Testis (tissue), 2 donors: ENCODE measurements at regions not wholly inside any gene's neighbourhood (a gene's known extent, or its start where the extent isn't known, plus 50 kb on each side); places are given as distances from the start of the nearest gene placed in this dataset.

Experiments
- POLR2A ChIP-seq: fragments of 450-650 bp; IDR thresholded peaks from one replicate; pipeline ENCODE4 v1.6.1; 2017; ENCODE audit warnings: antibody characterized with exemption, mild to moderate bottlenecking, moderate library complexity
- TF ChIP-seq, protein P1 (sequence below), 3 experiments: fragments of 450-650 bp in 2 of 3; fragments of 200-600 bp in 1 of 3; sonication (generic) in 1 of 3; IDR thresholded peaks; one replicate each; pipeline ENCODE4 v1.5.1; 2016 to 2019; ENCODE audit warnings: antibody characterized with exemption in 3 of 3, mild to moderate bottlenecking in 2 of 3, moderate library complexity in 1 of 3

DNA sequence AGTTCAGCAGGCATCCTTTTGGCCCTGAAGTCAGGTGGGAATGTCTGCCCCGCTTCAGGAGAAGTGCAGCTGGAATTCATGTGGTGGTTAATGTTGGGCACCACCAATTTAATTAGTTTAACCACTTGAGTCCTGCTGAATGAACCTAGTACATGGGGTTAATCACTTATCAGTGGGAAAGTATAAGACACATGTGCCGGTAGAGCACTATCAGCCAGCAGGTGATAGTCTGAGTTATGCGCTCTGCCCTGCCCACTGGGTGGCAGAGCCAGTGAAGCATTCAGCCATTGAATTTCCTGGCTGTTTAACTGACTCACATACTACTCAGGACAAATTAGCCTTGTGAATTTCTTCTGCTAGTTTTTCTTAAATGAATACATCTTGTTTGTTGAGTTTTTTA lies 789.7 kb upstream of the PRR20A start:
- no peak for TF ChIP-seq POLR2A
- TF ChIP-seq, protein P1, sequence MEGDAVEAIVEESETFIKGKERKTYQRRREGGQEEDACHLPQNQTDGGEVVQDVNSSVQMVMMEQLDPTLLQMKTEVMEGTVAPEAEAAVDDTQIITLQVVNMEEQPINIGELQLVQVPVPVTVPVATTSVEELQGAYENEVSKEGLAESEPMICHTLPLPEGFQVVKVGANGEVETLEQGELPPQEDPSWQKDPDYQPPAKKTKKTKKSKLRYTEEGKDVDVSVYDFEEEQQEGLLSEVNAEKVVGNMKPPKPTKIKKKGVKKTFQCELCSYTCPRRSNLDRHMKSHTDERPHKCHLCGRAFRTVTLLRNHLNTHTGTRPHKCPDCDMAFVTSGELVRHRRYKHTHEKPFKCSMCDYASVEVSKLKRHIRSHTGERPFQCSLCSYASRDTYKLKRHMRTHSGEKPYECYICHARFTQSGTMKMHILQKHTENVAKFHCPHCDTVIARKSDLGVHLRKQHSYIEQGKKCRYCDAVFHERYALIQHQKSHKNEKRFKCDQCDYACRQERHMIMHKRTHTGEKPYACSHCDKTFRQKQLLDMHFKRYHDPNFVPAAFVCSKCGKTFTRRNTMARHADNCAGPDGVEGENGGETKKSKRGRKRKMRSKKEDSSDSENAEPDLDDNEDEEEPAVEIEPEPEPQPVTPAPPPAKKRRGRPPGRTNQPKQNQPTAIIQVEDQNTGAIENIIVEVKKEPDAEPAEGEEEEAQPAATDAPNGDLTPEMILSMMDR (IDR thresholded peaks at IDR 0.05) = no peak
